ENCODE measurements at regions not wholly inside any gene's neighbourhood (a gene's known extent, or its start where the extent isn't known, plus 50 kb on each side); places are given as distances from the start of the nearest gene placed in this dataset.

DNA sequence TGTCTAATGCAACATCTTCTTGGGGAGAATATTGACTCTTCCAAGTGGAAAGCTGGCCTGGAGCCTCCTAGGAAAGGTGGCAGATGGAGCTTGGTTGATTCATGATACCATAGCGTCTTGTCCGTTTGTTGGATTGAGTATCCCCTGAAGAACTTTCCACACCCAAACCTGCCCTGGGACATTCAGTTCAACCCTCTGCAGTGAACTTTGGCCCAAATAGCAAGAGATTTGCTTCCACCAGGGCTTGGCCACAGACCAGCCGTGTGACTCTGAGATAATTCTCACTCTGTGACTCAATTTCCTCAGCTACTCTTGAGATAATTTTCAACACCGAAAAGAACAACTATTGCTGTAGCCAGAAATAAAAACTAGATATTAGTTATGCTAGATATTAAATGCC, 108.0 kb upstream of the RAD23B start:
- no peak overlapping the region for H2AK5ac ChIP-seq (ENCODE audit: low read depth, low read length)
- H3K4me2 ChIP-seq (ENCODE audit: insufficient read depth in 1 of 2, low read depth in 2 of 2, low read length in 2 of 2): no peak overlapping the region
- H2BK5ac ChIP-seq (ENCODE audit: low read depth, low read length): no peak overlapping the region
- H3K27me3 ChIP-seq (replicated peaks in 1 of 4; ENCODE audit: control insufficient read depth in 3 of 4, extremely low read depth in 1 of 4, insufficient read depth in 3 of 4, low read length in 3 of 4): no peaks in the 10 kb centered on the region
- CTCF ChIA-PET (ENCODE audit: partially characterized antibody): interaction anchor here (1.0 to 8.4 kb wide), 5 partner anchors 16 to 89 kb away, joined by 3 to 91 read pairs (median 6); no protein-coding TSS in a partner anchor
- H3K23ac ChIP-seq (ENCODE audit: insufficient read length): no peak overlapping the region
- H3K36me3 ChIP-seq (ENCODE audit: control insufficient read depth in 2 of 4, insufficient read depth in 4 of 4, low read length in 3 of 4): no peaks in the 10 kb centered on the region
- no peak overlapping the region for H4K8ac ChIP-seq (ENCODE audit: extremely low read depth, insufficient read depth, low read length)
- H3K4me1 ChIP-seq (replicated peaks in 1 of 4; ENCODE audit: control insufficient read depth in 3 of 4, insufficient read depth in 4 of 4, low read length in 3 of 4): peaks cover 0 to 6% (median under 1%) of the 10 kb centered on the region in 4 experiments; a peak in 1 of 7 replicates
- H3K18ac ChIP-seq (ENCODE audit: extremely low read depth, low read length): no peak overlapping the region
- no peak overlapping the region for H4K91ac ChIP-seq (replicated peaks; ENCODE audit: insufficient read length, low read length)
- H3K79me1 ChIP-seq (ENCODE audit: low read depth, low read length): no peaks in the 10 kb centered on the region
- no peak overlapping the region for H3K9ac ChIP-seq (replicated peaks in 1 of 4; ENCODE audit: extremely low read depth in 1 of 4, low read depth in 3 of 4, low read length in 3 of 4)
- DNase-seq (ENCODE audit: low read depth in 1 of 2, low spot score in 2 of 2) (no peak), FAIRE-seq (no peak)
- H3K23me2 ChIP-seq (ENCODE audit: low read depth, low read length): no peaks in the 10 kb centered on the region
- H2BK20ac ChIP-seq (ENCODE audit: low read length): no peak overlapping the region
- H3K56ac ChIP-seq (replicated peaks; ENCODE audit: insufficient read length, low read depth, low read length): no peak overlapping the region
- no peak overlapping the region for H2BK120ac ChIP-seq (replicated peaks; ENCODE audit: low read depth, low read length)
- 78% methylated on average over 4 of the region's 4 CpGs; no CpG with 5 or more reads in 1 of the 2 experiments for WGBS, 2 experiments (ENCODE audit: extremely low coverage in 1 of 2, insufficient coverage in 1 of 2, insufficient read length in 1 of 2, insufficient replicate concordance in 2 of 2, low coverage in 1 of 2, low lambda C conversion rate in 2 of 2, missing lambda C conversion rate in 1 of 2)
- H2BK15ac ChIP-seq (ENCODE audit: low read length): no peak overlapping the region
- no peak overlapping the region for H2BK12ac ChIP-seq (ENCODE audit: low read depth, low read length)
- H3K4me3 ChIP-seq (ENCODE audit: extremely low read depth in 1 of 4, insufficient read depth in 2 of 4, low read depth in 3 of 4, low read length in 4 of 4): no peak overlapping the region
- H3K9me3 ChIP-seq (ENCODE audit: insufficient read depth in 2 of 2, low read depth in 1 of 2, low read length in 1 of 2): no peaks in the 10 kb centered on the region
- H3K79me2 ChIP-seq (ENCODE audit: control insufficient read depth in 1 of 2, insufficient read depth in 2 of 2, low read length in 2 of 2): no peaks in the 10 kb centered on the region
- no peak overlapping the region; the same call in 1 of the 2 replicates for H2AFZ ChIP-seq (ENCODE audit: low read length)
- no peaks in the 10 kb centered on the region for H4K20me1 ChIP-seq (replicated peaks in 1 of 2; ENCODE audit: control insufficient read depth in 1 of 2, insufficient read depth in 2 of 2, low read length in 2 of 2)
- H3K14ac ChIP-seq (ENCODE audit: insufficient read length): no peak overlapping the region
- H4K5ac ChIP-seq (ENCODE audit: insufficient read length, low read depth, low read length): no peak overlapping the region
- H3K4ac ChIP-seq (replicated peaks; ENCODE audit: insufficient read length, low read depth, low read length): no peak overlapping the region
- POLR2A ChIA-PET (ENCODE audit: partially characterized antibody): interaction anchor here (0.6 to 1.3 kb wide), 2 partner anchors 108 to 114 kb away, joined by 3 to 5 read pairs; partner anchors contain the start of gene RAD23B
- no peak overlapping the region for H3K27ac ChIP-seq (ENCODE audit: low read depth, low read length)
- no peak for TF ChIP-seq SP2 (IDR thresholded peaks at IDR 0.05; ENCODE audit: low read length)
- no peak for TF ChIP-seq JUN (IDR thresholded peaks at IDR 0.05; ENCODE audit: low read depth, low read length)
- no peak for TF ChIP-seq CHD2 (IDR thresholded peaks at IDR 0.05; ENCODE audit: low read length)
- no peak for TF ChIP-seq BACH1 (IDR thresholded peaks at IDR 0.05; ENCODE audit: low read length)
- TF ChIP-seq CTBP2 (IDR thresholded peaks at IDR 0.05; ENCODE audit: borderline replicate concordance, insufficient read depth, insufficient read length, low read length): no peak
- TF ChIP-seq CREB1 (IDR thresholded peaks at IDR 0.05): no peak
- TF ChIP-seq TCF12 (IDR thresholded peaks at IDR 0.05; ENCODE audit: low read depth, low read length): no peak
- no peak for TF ChIP-seq EP300 (IDR thresholded peaks at IDR 0.05; ENCODE audit: borderline replicate concordance in 1 of 2, low read depth in 2 of 2, low read length in 2 of 2)
- TF ChIP-seq MAFK (IDR thresholded peaks at IDR 0.05; ENCODE audit: low read depth, low read length): no peak
- no peak for TF ChIP-seq RAD21 (IDR thresholded peaks at IDR 0.05 in 1 of 2, conservative IDR thresholded peaks at IDR 0.05 in 1 of 2; ENCODE audit: low read depth in 2 of 2, low read length in 2 of 2)
- TF ChIP-seq PHF8 (conservative IDR thresholded peaks at IDR 0.05; ENCODE audit: low read depth, low read length): no peak
- TF ChIP-seq HDAC2 (IDR thresholded peaks at IDR 0.05; ENCODE audit: borderline replicate concordance in 1 of 2, low read depth in 2 of 2, low read length in 2 of 2): no peak
- TF ChIP-seq, protein P1, sequence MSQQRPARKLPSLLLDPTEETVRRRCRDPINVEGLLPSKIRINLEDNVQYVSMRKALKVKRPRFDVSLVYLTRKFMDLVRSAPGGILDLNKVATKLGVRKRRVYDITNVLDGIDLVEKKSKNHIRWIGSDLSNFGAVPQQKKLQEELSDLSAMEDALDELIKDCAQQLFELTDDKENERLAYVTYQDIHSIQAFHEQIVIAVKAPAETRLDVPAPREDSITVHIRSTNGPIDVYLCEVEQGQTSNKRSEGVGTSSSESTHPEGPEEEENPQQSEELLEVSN (IDR thresholded peaks at IDR 0.05): no peak
